ENCODE measurements at regions not wholly inside any gene's neighbourhood (a gene's known extent, or its start where the extent isn't known, plus 50 kb on each side); places are given as distances from the start of the nearest gene placed in this dataset.

DNA sequence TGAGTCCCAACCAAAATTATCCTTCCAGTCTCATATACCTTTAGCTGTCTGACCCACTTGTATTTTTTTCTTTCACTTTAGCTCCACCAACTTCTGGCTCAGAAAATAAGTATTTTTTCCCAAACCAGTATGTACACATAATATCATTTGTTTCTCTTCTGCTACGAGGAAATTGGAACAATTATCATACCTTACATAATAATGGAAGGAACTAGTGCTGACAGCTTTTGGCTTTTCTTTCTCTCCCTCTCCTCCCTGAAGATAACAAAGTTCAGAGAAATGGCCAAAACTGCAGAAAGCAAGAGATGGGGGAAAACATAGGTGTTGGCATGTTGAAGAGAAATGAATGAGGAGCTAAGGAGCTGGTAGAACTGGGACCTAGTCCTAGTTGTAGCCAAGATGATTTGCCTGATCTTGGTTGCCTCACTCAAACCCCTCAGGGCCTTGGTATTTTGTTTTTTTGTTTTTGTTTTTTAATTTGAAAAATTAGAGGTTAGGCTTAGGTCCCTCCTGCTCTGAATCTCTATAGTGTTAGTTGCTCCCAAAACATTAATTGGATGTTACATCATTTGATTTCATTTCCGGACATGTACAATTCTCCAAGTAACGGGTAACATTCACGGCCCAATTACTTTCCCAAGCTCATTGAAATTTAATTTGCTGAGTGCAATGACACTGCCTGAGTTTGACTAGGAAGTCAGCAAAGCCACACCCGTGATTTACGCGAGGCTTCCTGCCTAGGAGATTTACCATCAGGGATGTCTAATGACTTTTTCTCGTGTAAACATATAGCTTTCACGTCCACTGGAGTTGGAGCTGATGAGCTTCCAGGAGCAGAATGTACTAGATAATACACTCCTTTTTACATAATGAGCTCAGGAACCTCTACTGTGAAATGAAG is 291.6 kb downstream of the TLE1 start:
- DNase-seq (ENCODE audit: low spot score), result no peak
- intact Hi-C loops (cut with DNase I), result no loop called here

DNA sequence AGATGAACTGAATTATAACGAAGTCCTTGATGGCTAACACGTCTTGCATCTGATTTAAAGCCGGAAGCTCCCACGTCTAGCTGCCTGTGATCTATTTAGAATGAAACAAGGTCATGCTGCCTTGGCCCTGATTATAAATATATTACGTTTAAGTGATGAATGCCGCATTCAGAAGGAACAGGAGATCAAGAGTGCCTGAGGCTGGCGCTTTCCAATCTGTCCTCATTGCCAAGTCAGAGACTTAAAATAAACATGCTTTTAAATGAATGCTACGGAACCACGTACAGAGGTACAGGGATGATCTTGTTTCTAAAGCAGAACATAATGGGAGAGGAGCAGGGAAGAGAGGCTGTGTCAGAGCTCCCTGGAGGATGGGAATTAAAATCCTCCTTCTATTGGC is 292.8 kb downstream of the TLE1 start:
- DNase-seq (ENCODE audit: low spot score), result no peak
- intact Hi-C loops (cut with DNase I), result no loop called here

DNA sequence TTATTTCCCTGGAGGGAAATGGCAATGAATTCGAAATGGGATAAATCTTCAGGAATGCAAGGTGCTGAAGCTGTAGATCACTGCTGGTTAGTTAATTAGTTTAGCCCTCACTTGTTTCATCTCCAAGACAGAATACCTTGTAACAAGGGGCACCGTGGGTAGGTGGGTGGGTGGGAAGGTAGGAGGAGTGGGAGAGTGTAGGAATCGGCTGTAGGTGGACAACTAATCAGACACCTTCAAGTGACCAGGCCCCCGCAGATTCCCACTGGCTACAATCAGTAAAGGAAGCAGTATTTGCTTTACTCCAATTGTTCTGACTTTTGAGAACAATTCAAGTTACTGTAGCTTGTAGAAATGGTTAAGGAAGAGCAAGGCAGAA is 293.7 kb downstream of the TLE1 start:
- DNase-seq (ENCODE audit: low spot score), result no peak
- intact Hi-C loops (cut with DNase I), result no loop called here

DNA sequence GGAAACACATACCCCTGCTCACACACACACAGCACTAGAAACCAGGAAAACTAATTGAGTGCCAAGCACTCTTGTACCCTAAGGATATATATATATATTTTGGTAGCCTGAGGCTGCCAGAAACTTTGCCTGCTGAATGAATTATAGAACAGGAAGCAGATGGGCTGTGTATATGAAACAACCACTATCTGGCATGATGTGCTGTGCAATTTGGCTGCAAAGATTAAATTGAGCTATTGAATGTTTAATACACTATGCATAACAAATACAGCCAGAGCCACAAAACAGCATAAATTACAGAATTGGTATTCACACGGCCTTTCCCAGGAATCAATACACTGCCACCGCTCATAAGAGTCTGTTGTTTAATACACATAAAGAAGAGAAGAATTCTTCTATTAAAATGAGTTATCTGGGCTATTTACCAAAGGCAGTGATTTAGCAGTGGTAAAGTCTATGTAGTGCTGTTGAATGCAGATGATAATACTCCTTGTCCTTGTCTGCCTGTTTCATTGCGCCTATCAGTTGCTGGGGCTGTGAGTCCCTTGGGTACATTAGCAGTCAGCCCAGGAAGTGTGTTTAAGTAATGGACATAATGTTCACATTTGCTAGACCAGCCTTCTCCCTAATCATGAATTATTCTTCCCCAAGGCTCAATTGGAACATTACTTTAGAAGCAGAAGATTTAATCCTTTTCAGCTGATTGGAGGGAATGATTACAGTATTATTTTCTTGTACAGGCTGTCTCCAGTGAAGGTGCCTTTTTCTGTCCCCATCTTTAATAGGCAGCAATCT is 294.3 kb downstream of the TLE1 start:
- intact Hi-C loops (cut with DNase I), result no loop called here

DNA sequence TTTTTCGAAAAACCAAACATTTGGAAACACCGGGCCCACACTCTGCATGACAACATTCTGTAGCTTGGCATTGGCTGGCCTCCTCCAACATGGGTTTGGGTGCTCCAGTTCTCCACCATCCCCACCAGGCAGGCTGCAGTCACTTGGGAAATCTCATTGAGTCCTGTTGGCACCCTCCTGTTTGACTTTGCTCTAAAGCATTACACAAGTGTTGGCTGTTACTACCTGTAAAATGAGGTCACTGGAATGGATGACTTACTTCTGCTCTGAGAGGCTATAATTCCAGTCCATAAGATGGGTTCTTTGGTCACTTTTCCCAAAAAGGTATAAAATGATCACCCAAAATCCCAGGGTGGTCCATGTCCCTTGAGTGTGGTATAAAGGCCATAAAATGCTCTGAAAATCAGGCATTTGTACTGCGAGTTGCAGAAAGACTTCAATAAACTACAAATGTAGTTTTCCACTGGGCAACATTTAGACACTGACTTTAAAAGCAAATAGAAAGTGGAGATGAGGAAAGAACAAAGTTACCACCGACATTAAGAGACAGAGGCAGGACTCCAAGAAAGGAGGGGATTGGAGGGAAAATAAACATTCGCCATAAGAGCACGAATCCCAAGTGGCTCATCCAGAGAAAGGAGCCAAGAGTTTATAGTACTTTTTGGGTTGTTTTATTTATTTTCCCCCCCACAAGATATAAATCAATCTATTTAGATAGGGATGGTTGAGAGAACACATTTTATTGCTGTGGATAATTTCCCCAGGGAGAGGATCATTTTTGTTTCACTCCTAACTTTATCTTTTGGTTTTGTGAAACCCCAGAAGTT is 295.1 kb downstream of the TLE1 start:
- no peak for DNase-seq (ENCODE audit: low spot score)
- intact Hi-C loops (cut with DNase I), result no loop called here

More for the DNA sequence above, 294.3 kb downstream of the TLE1 start:
- DNase-seq (ENCODE audit: low spot score), result no peak

DNA sequence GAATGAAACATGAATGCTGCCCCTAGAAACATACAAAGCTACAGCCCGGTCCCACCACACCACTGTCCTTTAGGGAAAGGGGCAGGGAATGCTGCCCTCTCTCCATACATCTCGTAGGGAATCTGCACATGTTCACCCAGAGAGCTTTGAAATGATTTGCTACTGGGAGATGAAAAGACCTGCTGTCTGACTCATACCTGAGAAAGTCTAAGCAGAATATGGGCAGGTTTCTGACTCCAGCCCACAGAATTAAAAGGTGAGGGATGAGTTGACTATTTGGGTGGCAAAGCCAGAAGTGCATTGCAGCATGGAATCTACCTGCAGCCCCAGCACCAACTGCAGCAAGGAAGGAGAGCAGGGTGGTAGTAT is 297.9 kb downstream of the TLE1 start:
- intact Hi-C loops (cut with DNase I), result no loop called here
- no peak for DNase-seq (ENCODE audit: low spot score)

DNA sequence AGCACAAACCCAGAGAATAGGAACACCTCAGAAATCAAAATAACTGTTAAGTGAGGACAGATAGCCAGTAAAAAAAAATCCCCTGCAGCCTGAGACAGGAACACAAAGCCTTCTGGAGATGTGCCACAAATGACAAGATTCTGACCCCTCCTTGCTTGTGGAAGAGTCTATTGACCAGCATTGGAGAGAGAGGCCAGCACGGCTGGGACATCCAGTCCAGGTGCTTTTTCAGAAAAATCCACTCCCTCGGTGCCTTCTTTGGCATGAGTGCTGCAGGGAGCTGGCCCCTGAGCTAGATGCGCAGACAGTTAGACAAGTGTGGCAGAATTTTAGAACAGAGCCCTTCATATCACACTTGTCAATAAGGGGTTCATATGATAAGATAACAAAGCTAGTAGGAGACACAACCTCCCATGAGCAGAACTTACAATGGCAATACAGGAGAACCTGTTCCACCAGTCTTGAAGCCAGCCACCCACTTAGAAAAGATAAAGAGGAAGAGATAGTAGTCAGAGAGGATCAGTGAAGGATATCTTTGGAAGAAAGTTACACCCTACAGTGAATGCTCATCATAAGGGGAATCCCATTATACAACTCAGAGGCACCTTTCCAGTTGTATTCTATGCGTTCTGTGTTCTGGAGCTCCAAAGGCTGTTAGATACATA is 298.4 kb downstream of the TLE1 start:
- no peak for DNase-seq (ENCODE audit: low spot score)
- intact Hi-C loops (cut with DNase I), result no loop called here

DNA sequence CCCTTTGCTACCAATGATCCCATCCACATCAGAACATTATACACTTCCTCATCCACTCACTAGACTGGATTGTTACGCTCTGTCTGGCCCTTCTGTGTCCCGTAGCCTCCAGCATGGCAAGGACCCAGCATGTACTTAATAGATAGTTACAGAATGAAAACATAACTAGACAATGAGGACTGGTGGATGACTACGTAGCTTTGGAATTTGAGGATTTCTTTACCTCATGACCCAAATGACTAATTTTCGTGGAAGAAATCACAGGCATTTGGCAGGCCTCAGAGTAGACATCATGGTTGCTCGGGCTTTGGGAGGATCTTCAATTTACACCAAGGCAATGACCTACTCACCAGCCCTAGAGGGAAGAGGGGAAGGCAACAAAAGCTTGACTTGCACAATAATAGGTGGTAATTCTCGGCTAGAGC is 299.8 kb downstream of the TLE1 start:
- no peak for DNase-seq (ENCODE audit: low spot score)
- intact Hi-C loops (cut with DNase I), result loop anchor here (10.0 kb wide), 1 partner anchor 295 kb away; the partner anchor contains the start of gene TLE1

DNA sequence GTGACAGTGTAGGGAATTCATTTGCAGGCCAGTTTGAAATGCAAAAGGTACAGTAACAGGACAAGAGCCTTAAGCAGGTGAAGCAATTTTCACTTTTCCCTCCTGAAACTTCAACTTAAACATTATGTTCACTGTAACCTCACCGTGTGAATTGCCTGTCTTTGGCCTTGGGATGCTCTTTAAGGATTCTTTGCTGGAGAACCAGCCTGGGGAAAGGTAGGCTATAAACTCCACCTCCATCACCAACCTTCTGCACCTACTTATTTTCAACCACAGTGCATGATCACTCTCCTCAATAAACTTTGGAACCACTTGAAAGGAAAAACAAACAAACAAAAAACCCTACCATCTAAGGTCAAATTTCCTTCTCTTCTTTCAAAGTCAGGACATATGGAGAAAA is 300.5 kb downstream of the TLE1 start:
- no peak for DNase-seq (ENCODE audit: low spot score)
- intact Hi-C loops (cut with DNase I), result loop anchor here (10.0 kb wide), 1 partner anchor 296 kb away; the partner anchor contains the start of gene TLE1

DNA sequence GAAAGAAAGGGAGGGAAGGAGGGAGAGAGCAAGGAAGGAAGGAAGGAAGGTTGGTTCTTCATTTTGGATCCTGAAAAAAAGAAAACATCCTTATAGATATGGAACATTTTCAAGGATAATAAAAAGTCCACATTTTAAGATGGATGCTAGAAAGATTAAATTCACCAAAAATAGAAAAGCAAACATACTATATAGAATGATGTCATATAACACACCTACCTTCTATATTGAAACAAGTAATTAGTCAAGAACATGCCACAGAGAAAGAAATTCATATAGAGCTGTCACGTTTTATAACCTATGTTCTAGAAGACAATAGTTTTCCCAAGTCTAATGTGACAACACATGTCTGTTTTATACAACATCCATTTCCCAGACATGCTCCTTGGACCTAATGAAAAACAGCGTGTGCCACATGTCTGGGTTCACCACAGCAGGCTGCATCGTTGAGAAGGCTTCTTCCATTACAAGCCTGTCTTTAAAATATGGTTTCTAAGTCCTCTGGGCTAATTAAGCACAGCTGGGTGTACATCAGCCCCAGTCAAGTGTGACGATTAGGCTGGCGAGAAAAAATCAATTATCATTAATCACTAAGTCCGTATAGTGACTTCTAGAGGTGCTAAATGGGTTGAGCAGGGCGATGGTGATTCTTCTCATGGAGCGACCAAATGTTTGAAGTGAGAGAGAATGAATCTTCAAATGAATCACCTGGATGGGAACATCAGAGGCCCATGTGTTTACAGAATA is 301.8 kb downstream of the TLE1 start:
- no peak for DNase-seq (ENCODE audit: low spot score)
- intact Hi-C loops (cut with DNase I), result loop anchor here (10.0 kb wide), 1 partner anchor 297 kb away; the partner anchor contains the start of gene TLE1

DNA sequence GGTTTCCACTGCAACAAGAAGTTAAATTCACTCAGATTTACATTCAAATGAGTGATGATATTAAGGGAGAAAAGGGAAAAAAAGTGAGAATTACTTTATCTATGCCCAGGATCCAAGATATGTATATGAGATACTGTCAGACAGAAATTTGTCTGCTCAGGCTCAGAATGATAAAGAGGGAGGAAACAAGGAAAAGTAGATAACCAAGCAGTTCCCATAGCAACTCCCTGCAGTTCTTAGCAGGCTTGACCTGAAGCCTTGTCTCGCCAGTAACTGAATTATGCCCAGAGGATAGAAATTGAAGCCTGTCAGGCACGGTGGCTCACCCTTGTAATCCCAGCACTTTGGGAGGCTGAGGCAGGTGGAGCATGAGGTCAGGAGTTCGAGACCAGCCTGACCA is 304.4 kb downstream of the TLE1 start:
- DNase-seq (ENCODE audit: low spot score), result no peak
- intact Hi-C loops (cut with DNase I), result loop anchor here (10.0 kb wide), 1 partner anchor 300 kb away; the partner anchor contains the start of gene TLE1

DNA sequence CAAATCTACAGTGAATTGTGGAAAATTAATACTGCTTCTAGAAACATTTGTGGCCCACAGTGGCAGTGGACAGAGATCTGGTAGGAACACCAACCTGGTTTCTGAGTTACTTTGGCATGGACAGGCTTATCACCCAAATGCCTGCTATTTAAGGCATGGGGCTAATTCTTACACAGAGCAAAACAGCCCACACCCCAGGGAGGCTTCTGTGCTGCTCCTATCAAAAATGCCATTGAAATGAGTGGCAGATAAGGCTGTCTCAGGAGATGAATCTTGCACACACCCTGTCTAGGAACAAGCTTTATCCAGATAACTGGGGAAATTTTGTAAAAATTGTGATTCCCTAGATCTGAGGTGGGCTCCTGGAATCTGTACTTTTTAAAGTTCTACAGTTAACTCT is 307.1 kb downstream of the TLE1 start:
- intact Hi-C loops (cut with DNase I), result loop anchor here (10.0 kb wide), 1 partner anchor 303 kb away; the partner anchor contains the start of gene TLE1
- no peak for DNase-seq (ENCODE audit: low spot score)

DNA sequence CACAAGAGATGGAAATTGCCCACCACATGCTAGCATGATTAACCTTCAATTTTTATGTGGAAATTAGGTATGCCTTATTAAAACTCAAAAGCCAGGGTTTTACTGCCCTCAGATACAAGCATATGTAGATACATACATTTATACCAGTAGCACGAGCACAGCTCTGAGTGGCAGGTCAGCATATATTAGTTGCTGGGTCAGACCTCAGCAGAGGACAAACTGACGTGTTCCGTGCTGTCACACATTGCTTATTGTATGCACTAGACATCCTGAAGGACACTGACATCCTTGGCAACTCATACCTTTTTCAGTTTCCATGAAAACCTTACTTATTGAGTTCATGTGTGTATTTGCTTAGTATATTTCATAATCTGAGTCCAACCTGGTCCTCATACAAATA is 307.7 kb downstream of the TLE1 start:
- no peak for DNase-seq (ENCODE audit: low spot score)
- intact Hi-C loops (cut with DNase I), result loop anchor here (10.0 kb wide), 1 partner anchor 303 kb away; the partner anchor contains the start of gene TLE1

DNA sequence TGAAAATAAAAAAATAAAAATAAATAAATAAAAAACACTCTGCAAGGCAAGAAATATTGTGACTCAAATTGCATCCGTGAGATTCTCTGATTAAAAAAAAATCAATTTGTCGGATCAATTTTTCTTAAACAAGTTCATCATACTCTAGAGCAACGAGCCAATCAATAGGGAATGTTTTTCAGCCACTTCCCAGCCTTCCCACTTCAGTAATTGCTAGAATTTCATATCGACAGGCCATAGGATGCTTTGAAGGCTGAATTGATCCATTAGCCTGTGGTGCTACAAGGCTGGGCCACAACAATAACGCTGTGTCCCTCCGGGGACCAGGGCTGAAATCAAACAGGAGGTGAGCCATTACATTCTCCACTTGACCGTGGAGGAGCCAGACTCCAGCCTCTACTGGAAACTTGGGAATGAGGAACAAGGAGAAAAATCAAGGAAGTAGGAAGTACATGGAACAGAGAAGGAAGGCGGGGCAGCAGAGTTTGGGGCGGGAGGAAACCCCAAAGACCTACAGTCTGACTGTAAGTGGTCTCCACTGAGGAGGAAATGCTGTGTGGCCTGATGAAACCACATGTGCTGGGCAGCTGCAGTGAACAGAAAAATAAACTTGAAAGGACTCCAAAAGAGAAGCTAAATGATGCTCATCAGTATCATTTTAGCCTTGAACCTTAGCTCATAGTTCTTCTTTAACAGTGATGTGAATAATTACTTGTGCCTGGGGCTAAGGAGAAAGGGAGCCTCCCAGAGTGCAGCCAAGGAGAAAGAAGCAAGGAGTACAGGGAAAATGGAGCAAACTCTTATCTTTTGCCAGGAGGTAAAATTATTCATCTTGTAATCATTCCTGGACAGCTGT is 308.6 kb downstream of the TLE1 start:
- intact Hi-C loops (cut with DNase I), result loop anchor here (10.0 kb wide), 1 partner anchor 304 kb away; the partner anchor contains the start of gene TLE1
- no peak for DNase-seq (ENCODE audit: low spot score)

DNA sequence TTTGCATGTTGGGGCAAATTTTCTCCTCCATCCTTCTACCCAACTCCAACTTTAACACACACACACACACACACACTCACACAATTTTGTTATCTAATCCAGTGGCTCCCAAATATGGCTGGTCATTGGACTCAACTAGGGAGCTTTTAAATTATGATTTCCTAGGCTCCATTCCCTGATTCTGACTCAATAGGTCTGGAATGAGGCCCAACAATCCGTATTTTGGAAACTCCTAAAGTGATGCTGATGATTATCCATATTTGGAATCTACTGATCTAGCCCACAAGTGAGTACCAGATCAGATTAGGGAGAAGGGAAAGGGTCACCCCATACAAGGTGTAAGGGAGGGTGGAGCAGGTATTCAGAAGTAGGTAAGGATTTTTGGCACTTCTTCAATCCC is 309.7 kb downstream of the TLE1 start:
- intact Hi-C loops (cut with DNase I), result loop anchor here (10.0 kb wide), 2 partner anchors 45 to 305 kb away; partner anchors contain the start of gene TLE1

DNA sequence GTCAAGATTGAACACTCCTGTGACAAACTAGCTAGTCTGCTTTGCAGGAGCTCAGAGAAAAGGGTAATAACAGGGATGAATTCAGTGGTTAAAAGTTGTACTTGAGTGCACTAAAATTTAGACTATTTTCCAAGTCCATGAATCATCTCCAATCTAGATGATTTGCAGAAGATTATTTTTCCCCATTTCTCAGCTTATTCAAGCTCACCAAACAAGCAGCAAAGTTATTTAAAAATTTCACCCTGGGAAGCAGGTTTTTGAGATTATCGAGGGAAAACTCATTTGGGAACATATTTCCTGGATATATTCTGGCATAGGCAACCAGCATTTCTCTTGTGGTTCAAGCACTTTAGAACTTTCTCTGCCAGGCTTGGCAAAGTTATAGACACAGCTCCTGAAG is 311.4 kb downstream of the TLE1 start:
- DNase-seq (ENCODE audit: low spot score), result no peak
- intact Hi-C loops (cut with DNase I), result loop anchor here (10.0 kb wide), 1 partner anchor 47 kb away; no protein-coding TSS in a partner anchor

More for the DNA sequence above, 309.7 kb downstream of the TLE1 start:
- DNase-seq (ENCODE audit: low spot score), result no peak

DNA sequence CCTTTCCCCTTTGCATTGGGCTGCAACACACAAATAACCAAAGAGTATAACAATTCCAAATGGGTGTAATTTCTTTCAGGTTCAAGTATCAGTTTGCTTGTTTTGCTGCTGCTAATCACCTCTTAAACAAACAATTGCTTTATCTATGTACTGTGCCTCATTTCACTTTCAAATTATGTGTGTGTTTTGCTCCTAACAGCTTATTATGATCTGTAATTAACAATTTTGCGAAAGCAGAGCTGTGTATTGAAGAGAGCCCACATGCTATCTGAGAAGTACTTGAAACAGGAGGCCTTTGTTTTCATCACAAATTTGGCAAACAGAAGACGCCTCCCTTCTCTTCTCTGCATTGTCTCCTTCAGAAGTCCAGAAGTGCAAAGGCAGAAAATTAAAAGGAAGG is 312.0 kb downstream of the TLE1 start:
- no peak for DNase-seq (ENCODE audit: low spot score)
- intact Hi-C loops (cut with DNase I), result loop anchor here (10.0 kb wide), 1 partner anchor 47 kb away; no protein-coding TSS in a partner anchor

All from cardiac septum (tissue), 1 donor.